ENCODE measurements at regions not wholly inside any gene's neighbourhood (a gene's known extent, or its start where the extent isn't known, plus 50 kb on each side); places are given as distances from the start of the nearest gene placed in this dataset.

GRCh38 chr9:25556540-25556939 lies 121.7 kb downstream of the TUSC1 start:
- no peak for TF ChIP-seq CTCF (IDR thresholded peaks at IDR 0.05 in 4 of 5, conservative IDR thresholded peaks at IDR 0.05 in 1 of 5)
- no peak for TF ChIP-seq POLR2A (IDR thresholded peaks at IDR 0.05)

Measured in gastrocnemius medialis (tissue), 4 donors.